NCI-H345 (cell line): ENCODE measurements at regions not wholly inside any gene's neighbourhood (a gene's known extent, or its start where the extent isn't known, plus 50 kb on each side); places are given as distances from the start of the nearest gene placed in this dataset.

ENCODE experiments used
- DNase-seq: peaks from one replicate; lab custom pipeline; 2025; lab: John Stamatoyannopoulos, UW

DNA sequence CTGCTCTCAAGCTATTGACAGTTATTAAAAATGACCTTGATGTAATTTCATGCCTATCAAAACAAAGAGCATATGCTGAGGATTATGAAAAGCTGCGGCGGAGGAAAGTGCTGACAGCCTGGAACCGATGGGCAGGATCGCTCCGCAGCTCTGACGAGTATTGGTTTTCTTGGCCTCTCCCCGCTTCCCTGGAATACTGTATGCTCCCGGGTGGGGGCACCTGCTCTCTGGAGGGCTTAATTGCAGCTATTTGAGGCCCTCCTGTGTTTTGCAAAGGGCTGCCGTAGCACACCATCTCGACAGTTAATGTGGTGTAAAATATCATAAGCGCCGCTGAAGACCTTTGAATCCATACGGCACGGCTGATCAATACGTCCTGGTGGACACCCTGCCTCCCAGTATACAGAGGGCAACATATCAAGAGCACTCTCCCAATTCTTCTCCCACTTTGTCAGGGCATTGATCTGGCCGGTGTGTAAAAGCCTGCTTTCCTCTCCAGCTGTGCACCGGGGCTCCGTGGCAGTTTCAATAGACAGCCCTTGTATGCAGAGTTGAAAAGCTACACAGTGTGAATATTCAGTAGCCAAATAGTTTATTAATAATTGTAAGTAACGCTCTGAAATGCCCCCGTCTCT lies 662.4 kb downstream of the GALR1 start:
- DNase-seq, result peak; percentile 52

DNA sequence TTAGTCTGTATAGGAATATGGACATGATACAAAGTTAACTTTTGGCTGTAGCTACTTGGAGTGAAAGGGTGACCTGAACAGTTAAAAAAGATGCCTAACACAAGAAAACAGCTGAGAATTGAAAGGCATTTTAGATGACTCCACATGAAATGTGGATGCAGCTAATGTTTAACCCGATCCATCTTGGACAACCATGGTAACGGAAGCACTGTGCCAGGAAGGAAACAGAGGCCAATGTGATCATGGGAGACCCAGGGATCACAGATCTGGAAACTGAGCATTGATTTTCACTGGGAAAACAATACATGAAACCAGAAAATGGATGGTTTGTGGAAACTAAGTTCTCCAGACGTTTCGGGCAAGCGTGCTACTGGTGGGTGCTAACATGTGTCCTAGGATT lies 669.1 kb downstream of the GALR1 start:
- DNase-seq, result no peak

DNA sequence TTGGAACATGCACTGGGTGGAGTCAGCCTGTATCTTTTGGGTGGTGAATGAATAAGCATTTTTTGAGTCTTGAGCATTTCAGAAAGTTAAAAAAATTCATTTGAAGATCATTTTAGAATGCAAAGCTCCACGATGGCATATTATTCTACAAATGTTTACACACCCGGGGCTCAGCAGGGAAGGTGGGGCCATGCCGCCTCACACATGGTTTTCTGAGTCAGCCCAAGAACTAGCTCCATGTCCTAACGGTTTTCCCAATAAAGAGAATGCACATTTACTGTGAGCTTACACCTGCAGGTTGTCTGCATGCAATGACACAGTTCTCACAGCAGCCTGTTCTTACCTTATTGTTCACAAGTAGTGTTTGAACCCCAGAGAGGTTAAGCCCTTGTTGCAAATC lies 670.3 kb downstream of the GALR1 start:
- no peak for DNase-seq

- no peak for DNase-seq
Measured at GRCh38 chr18:77935342-77935741, 685.7 kb downstream of the GALR1 start.

DNA sequence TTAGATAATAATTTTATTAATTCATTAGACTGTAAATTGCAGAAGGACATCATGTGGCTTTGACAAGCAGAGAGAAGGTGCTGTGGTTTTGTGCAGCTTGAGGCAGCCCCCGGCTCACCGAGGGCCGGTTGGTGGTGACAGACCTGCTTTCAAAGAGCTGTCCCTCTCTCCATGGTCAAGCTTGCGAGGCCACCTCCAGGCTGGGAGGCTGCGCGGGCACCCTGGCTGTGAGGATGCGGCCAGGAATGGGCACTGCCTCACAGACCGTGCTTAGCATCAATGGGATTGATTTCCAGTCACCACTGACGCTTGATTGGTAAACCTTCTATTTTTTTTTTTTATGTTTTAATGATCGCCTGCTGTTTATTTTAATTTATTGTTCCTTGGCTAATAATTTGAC lies 690.9 kb downstream of the GALR1 start:
- DNase-seq, result no peak

- DNase-seq, result no peak
Measured at GRCh38 chr18:77944533-77944932, 694.9 kb downstream of the GALR1 start.

GRCh38 chr18:77948567-77948966 lies 698.9 kb downstream of the GALR1 start:
- DNase-seq, result no peak

GRCh38 chr18:77949355-77949973 lies 699.8 kb downstream of the GALR1 start:
- no peak for DNase-seq

DNA sequence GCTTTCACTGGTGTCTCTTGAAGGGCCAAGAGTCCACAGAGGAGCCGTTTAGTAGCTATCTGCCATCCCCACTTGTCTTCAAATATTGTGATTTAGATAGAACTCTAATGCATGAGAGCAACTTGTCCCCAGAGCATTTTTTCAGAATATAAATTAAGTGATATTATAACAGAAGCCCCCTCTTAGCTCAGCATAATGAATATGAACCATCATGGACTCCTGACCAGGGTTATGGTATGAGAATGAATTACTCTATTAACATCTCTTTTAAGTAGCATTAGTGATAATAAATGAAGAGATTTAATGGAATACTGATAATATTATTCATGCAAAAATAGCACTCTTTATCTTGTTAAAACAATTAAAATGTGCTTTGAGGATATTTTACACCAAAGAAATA lies 709.6 kb downstream of the GALR1 start:
- no peak for DNase-seq

DNA sequence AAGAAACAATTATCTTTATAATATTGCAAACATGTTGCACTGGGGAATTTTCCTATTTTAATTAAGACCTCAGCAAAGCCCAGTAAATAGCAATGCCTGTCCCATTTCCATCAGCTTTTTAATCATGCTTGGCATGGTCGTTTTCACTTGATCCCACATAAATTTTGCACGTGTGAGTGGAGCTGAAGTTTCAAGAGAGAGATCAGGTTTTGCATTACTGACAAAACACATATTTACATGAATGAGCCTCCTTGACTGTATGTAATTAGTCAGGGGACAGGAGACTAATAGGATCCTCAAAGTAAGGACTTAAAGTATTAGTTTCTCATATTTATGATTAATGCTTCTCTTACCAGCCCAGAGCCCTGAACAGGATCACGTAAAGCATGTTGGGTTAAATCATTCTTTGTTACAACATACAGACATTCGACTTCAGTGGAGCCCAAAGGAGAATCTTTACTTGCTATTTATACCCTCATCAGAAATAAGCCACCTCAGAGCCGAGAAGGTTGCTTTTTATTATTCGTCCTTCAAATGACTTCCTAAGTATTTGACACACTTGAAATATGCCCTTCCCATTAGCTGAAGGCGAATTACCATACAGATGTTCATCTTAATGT lies 711.3 kb downstream of the GALR1 start:
- DNase-seq, result no peak

DNA sequence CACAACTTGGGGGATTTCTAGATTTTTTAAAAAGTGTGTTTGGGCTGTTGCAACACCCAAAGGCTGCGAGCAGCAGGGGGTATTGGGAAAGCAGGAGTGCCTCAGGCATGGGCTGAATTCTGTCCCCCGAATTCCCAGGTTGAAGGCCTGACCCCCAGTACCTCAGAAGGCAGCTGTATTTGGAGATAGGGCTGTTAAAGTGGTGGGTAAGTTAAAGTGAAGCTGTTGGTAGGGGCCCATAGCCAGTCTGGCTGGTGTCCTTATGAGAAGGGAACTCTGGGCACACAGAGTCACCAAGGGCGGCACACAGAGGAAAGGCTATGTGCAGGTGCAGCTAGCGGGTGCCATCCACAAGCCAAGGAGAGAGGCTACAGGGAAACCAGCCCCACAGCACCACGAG lies 717.4 kb downstream of the GALR1 start:
- no peak for DNase-seq

DNA sequence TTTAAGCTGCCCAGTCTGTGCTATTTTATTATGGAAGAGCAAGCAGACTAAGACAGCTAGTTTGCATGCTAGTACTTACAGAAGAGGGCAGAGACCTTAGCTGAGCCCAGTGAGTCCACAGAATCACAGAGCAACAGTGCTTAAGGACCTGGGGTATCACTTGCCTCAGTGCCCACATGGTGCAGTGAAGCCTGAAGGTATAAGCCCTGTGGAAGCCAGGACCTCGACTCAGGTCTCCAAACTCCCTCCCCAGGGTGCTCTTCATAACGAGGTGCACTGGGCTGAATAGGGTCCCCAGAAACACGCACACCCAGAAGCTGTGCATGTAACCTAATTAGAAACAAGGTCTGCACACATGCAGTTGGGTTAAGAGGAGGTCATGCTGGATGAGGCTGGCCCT lies 718.1 kb downstream of the GALR1 start:
- DNase-seq, result no peak

DNA sequence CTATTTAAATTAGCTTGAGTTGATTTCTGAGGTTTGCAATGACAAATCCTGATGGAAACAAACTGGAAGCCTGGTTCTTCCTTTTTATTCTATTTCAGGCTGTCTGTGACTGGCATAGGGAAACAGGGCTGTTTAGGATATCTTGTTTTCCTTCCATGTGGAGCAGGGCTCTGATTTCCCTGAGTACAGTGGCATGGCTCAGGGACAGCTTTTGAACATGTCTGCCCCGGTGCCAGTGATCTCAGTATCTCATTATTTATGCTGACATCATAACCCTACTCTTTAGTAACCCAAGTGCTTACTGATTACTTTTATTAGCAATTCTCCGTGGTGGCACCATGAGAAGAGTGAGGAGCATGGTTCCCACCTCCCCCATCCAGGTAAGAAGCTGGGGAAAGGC lies 720.3 kb downstream of the GALR1 start:
- DNase-seq, result no peak

GRCh38 chr18:77970814-77971213 lies 721.2 kb downstream of the GALR1 start:
- DNase-seq, result no peak

GRCh38 chr18:77973745-77974144 lies 724.1 kb downstream of the GALR1 start:
- DNase-seq, result no peak

DNA sequence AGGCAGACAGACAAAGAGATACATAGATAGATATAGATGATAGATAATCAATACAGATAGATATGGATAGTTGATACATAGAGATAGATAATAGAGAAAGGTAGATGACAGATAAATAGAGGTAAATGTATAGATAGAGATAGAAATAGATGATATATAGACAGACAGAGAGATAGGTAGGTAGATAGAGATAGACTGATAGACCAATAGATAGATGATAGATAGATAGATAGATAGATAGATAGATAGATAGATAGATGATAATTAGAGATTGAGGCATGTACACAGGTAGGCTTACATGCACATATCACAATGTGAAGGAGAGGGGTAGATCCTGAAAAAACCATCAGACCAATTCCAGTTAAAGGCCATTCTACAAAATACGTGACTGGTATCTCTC lies 724.7 kb downstream of the GALR1 start:
- DNase-seq, result no peak

- DNase-seq, result no peak
Measured at GRCh38 chr18:77977331-77977730, 727.7 kb downstream of the GALR1 start.

DNA sequence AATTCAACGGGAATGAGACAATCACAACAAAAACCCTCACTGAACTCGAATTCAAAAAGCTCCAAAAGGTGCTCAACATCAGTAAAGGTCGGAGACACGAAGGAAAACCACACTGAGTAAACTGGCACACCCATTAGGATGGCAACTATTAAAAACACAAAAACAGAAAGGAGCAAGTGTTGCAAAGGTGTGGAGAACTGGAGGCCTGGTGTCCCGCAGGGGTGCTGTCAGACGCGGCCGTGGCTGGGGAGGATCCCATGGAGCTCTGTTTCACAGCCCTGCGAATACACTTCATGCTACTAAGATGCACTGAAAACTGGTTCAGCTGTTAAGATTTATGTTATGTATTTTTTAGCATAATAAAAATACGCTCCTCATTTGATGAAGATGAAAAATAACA lies 730.6 kb downstream of the GALR1 start:
- DNase-seq, result no peak

- DNase-seq, result no peak
Measured at GRCh38 chr18:77981874-77982273, 732.2 kb downstream of the GALR1 start.

GRCh38 chr18:77983270-77983669 lies 733.6 kb downstream of the GALR1 start:
- no peak for DNase-seq

GRCh38 chr18:77984178-77984577 lies 734.5 kb downstream of the GALR1 start:
- no peak for DNase-seq

DNA sequence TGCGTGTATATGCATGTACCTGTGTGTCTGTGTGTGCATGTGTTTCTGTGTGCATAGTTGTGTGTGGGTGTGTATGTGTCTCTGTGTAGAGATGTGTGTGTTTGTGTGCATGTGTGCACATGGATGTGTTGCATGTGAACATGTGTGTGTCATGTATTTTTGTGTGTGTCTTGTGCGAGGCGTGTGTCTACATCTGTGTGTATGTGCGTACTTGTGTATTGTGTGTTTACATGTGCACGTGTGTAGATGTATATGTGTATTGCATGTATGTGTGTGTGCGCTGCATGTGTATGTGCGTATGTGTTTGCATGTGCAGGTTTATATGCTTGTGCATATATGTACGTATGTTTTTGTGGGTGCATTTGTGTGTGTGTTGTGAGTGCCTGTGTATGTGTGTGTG lies 735.2 kb downstream of the GALR1 start:
- no peak for DNase-seq

- DNase-seq, result no peak
Measured at GRCh38 chr18:77985526-77986281, 736.1 kb downstream of the GALR1 start.
